HG02759 (cell line): ENCODE measurements at regions not wholly inside any gene's neighbourhood (a gene's known extent, or its start where the extent isn't known, plus 50 kb on each side); places are given as distances from the start of the nearest gene placed in this dataset.
"Not testable (repeated sequence)": the region's sequence is repeated elsewhere in the genome, so short reads cannot be mapped to it uniquely, and the experiment has no call there.

Experiments used
- ATAC-seq: cut with Tn5 transposase; IDR thresholded peaks from one replicate; pipeline ENCODE4 v1.9.1; 2021; ENCODE audit warnings: mild to moderate bottlenecking, moderate library complexity; ENCODE audit not compliant: unreplicated experiment

- no peak for ATAC-seq
Measured at GRCh38 chr5:66234241-66234640, 90.1 kb downstream of the SREK1 start.

- no peak for ATAC-seq
Measured at GRCh38 chr5:66238435-66238834, 94.3 kb downstream of the SREK1 start.

GRCh38 chr5:66239034-66239433, 94.9 kb downstream of the SREK1 start:
- ATAC-seq, result no peak

GRCh38 chr5:66241136-66241825, 97.2 kb downstream of the SREK1 start:
- ATAC-seq, result no peak

GRCh38 chr5:66242050-66242715, 98.1 kb downstream of the SREK1 start:
- ATAC-seq, result no peak

GRCh38 chr5:66246608-66247007, 102.5 kb downstream of the SREK1 start:
- no peak for ATAC-seq

- no peak for ATAC-seq
Measured at GRCh38 chr5:66247176-66247960, 103.3 kb downstream of the SREK1 start.

GRCh38 chr5:66248874-66249273, 104.8 kb downstream of the SREK1 start:
- ATAC-seq, result no peak

GRCh38 chr5:66249920-66250319, 105.8 kb downstream of the SREK1 start:
- no peak for ATAC-seq

- ATAC-seq, result no peak
Measured at GRCh38 chr5:66252849-66253248, 108.7 kb downstream of the SREK1 start.

GRCh38 chr5:66255714-66256113, 111.6 kb downstream of the SREK1 start:
- ATAC-seq, result no peak

- ATAC-seq, result no peak
Measured at GRCh38 chr5:66273121-66273520, 129.0 kb downstream of the SREK1 start.

- ATAC-seq, result no peak
Measured at GRCh38 chr5:66276986-66277385, 132.9 kb downstream of the SREK1 start.

GRCh38 chr5:66277981-66278380, 133.9 kb downstream of the SREK1 start:
- no peak for ATAC-seq

- ATAC-seq, result no peak
Measured at GRCh38 chr5:66281294-66281693, 137.2 kb downstream of the SREK1 start.

GRCh38 chr5:66284588-66285342, 140.7 kb downstream of the SREK1 start:
- no peak for ATAC-seq

GRCh38 chr5:66285343-66285922, 141.3 kb downstream of the SREK1 start:
- no peak for ATAC-seq

GRCh38 chr5:66291771-66292170, 147.7 kb downstream of the SREK1 start:
- no peak for ATAC-seq

- ATAC-seq, result not testable (repeated sequence)
Measured at GRCh38 chr5:66293851-66294250, 149.8 kb downstream of the SREK1 start.

GRCh38 chr5:66299463-66299862, 155.4 kb downstream of the SREK1 start:
- ATAC-seq, result no peak

GRCh38 chr5:66302344-66302743, 158.2 kb downstream of the SREK1 start:
- no peak for ATAC-seq
